Femur (tissue), 1 donor: ENCODE measurements at regions not wholly inside any gene's neighbourhood (a gene's known extent, or its start where the extent isn't known, plus 50 kb on each side); places are given as distances from the start of the nearest gene placed in this dataset.
"Not testable (repeated sequence)": the region's sequence is repeated elsewhere in the genome, so short reads cannot be mapped to it uniquely, and the experiment has no call there.

Experiments
- DNase-seq: peaks from one replicate; pipeline ENCODE4 v3.0.0-alpha.2; 2017

DNA sequence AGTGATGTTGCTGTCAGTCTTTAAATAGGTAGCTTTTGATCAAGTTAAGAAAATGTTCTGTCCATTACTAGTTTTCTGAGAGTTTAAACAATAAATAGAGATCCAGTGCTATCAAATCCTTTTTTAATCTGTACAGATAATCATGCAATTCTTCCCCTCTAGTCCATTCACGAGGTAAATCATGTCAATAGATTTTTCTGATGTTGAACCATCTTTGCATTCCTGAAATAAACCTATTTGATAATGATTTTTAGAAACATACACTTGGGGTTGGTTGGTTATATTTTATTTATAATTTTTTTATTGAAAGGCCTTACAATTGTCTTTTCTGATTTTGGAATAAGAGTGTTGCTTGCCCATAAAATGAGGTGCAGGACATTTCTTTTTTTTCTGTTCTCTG is 95.0 kb downstream of the FAM53A start:
- DNase-seq, result no peak

DNA sequence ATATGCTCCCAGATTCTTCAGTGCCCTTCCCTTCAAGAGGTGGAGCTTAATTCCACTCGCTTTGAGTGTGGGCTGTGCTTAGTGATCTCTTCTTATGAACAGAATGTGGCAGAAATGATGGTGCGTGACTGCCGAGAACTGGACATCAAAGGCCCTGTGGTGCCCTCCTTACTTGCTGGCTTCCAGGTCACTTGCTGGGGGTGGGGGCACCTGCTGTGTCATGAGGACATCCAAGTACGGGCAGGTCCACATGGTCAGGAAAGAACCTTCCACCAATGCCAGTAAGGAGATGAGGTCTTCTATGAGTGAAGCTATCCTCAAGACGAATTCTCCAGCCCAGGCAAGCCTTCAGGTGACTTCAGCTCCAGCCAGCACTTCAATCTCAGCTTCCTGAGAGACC is 95.8 kb downstream of the FAM53A start:
- no peak for DNase-seq

DNA sequence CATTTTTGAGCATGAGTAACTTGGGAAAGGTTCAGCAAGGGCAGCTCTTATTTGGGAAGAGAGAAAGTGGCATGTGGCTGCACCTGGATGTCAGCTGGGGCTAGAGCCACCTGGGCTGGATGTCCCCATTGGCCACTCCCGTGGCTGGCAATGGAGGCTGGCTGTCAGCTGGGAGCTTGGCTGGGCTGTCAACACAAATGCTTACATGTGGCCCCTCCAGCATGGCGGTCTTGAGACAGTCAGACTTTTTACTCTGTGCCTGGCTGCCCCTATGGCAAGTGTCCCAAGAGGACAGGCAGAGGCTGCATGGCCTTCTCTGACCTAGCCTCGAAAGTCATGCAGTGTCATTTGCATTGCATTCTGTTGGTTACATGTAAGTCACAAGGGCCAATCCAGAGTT is 99.6 kb downstream of the FAM53A start:
- DNase-seq, result no peak

DNA sequence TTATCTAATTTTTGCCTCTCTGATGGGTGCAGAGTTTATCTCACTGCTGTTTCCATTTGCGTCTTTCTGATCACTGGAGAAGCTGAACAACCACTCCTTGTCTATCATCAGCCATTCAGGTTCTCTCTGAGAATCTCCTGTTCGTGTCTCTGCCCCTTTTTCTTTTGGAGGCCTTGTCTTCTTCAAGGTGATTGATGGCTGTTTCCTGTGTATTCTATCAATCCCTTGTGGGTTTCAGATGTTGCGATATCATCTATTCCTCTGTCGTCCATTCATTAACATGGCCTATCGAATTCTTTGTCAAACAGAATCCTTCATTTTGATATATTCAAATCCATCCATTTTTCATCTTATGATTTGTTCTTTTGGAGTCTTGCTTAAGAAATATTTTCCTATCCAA is 100.3 kb downstream of the FAM53A start:
- DNase-seq, result no peak

DNA sequence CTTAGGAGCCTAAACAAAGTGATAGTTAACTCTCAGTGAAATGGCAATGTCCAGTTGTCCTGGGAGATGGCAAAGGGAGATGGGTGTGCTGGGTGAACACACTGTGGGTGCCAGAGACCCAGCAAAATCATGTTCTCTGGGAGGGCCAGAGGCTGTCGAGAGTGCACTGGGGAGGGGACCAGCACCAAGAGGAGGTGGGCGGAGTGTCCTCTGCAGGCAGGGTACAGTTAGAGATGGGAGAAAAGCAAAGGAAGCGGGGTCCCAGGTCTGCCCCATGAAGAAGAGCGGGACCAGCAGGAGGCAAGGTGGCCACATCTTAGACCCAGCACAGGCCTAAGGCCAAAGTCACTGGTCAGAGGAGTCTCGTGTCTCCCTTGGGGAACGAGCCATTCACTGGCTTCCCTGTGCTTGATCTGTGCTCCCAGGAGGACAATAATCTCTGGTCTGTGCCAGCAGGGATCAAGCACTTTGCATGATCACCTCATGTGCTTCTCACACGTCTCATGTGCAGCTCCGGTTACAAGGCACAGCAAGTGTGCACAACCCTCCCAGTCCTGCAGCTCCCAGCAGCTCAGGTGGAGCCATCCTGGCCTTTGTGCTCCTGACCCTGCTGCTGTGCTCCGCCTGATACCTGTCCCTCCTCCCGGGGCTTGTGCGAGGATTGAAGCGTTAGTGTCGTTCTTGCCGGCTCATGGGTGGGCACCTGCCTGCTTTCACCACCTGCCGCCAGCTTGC is 100.9 kb downstream of the FAM53A start:
- DNase-seq, result no peak

DNA sequence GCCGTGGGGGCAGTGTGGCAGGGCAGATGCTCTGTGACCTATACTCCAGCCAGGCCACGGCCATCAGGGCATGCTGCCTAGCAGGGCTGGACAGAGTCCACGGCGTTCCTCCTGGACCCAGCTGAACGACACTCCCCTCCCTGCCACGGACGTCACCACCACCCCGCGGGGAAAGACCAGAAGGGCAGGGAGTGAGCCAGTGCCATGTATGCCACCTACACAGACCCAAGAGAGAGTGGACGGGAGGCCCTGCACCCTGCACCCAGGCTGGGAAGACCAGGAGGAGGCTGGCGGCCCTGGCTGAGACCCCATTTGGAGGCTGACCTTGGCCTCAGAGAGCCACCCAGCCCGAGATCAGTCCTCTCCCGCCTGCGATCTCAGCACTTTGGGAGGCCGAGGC is 101.9 kb downstream of the FAM53A start:
- no peak for DNase-seq

DNA sequence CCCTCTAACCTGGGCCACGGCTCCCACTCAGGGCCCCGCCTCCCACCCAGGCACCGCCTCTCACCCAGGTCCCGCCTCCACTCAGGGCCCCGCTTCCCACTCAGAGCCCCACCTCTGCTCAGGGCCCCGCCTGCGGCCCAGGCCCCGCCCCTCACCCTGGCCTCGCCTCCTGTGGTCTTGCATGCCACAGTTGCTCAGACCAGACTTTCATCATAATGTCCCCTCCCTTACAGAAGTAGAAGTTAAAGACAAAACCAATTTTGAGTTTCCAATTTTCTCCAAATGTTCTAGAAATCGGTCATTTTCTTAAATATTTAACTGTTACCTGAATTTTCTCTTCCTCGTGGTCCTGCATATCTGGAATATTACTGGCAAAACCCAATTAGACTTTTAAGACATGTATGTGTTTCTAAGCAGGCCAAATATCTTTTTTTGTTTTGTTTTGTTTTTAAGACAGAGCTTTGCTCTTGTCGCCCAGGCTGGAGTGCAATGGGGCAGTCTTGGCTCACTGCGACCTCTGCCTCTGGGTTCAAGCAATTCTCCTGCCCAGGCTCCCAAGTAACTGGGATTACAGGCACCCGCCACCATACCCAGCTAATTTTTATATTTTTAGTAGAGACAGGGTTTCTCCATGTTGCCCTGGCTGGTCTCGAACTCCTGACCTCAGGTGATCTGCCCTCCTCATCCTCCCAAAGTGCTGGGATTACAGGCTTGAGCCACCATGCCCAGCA is 102.8 kb downstream of the FAM53A start:
- peak; percentile 87 for DNase-seq

DNA sequence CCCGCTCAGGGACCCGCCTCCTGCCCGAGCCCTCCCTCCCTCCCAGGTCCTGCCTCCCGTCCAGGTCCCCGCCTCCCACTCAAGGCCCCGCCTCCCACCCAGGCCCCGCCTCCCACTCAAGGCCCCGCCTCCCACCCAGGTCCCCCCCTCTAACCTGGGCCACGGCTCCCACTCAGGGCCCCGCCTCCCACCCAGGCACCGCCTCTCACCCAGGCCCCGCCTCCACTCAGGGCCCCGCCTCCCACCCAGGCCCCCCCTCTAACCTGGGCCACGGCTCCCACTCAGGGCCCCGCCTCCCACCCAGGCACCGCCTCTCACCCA is 103.5 kb downstream of the FAM53A start:
- not testable (repeated sequence) for DNase-seq

DNA sequence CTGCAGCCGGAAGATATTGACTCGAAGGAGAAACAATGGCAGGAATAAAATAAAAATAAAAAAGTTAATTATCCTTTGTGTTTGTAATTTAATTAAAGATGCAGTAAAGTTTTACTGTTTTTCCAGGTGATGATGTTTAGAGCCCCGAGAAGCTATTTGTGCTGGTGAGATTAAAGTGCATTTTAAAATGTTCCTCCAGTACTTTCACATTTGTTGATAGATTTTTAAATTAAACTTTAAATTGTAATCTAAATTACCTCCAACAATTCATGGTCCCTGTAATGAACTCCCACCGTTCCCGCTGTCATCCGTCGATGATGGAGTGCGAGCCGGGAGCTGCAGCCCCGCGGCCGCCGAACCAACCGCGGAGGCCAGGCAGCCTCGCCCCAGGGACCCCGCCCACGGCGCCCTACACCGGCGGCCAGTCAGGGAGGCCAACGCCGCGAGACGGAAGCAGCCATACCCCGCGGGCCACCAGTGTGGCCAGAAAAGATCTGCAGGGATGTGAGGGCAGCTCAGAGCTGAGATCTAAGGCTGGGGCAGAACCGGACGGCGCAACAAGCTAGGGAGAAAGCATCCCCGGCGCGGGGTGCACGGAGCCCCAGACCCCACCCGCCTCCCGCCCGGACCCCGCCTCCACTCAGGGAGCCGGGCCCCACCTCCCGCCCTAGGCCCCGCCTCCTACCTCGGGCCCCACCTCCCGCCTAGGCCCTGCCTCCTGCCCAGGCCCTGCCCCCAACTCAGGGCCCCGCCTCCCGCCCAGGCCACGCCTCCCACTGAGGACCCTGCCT is 104.0 kb downstream of the FAM53A start:
- peak; percentile 90 for DNase-seq

DNA sequence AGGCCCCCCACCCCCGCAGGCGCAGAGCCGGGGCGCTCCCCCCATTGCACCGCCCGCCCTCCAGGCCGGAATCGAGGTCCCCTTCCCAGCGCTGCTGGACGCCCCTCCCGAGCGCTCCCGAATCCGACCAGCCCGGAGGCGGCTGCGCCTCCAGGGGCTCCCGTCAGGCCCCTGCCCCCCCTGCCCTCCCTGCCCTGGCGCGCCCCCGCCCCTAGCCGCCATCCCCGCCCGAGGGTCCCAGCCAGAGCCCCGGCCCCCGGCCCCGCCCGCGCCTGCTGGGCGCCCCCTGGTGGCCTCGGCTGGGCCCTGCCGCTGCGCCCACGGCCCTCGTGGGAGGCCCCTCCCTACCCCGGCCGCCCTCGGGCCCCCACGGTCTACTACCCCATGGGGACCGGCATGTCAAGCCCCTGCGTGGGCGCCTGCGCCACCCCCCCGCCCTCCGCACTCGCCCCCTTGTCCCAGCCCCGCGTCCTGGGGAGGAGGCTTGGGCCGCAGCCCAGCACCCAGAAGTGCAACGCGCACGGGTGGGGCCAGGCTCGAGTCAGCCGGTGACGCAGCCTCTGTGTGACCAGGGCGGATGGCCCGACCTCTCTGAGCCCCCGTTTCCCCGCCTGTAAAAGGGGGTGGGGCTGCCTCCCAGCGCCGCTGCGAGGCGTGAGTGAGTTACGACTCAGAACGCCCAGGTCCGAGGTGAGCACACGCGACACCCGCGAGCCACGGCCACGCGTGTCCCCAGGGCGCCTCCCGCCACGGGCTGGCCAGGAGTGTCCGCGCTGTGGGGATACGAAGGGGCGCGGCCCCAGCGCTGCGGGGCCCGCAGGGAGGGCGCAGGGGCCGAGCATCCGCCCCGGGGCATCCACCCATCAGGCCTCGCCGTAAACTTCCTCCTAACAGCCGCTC is 104.9 kb downstream of the FAM53A start:
- peak; percentile 70 for DNase-seq

DNA sequence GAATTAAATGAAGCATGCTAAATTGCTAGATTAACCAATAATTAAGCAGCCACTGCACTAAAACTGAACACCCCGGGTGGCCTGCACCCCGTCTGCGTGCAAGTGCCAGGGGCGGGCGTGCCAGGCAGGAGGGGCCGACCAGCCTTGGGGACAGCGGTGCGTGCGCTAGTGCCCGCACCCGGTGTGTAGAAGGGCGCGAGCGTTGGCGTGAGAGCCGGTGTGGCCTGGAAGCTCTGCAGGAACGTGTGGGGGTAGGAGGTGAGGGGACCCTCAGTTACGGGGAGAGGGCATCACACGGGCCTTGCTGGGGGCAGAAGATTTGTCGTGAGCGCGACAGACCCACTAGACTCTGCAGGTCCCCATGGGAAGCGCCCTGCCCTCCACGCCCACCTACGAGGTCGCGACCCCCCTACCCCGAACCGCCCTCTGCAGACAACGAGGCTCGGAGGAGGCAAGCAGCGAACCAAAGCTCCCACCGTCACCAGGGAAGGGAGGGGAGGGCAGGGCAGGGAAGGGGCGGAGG is 105.8 kb downstream of the FAM53A start:
- no peak for DNase-seq

DNA sequence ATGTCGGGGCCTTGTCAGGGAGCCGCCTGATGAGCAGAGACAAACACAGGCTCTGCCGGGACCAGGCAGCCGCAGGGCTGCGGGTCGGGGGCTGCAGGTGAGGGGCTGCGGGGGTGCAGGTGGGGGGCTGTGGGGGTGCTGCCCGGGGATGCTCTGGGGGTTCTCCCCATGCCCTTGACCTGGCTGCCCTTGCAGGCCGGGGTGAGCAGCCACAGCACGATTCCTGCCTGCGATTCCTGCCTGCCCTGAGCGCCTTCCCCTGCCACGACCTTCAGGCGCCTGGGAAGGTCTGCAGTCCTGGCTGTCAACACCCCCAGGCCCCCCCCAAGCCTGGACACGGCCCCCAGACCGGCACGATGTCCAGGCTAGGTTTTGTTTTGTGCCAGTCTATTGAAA is 106.3 kb downstream of the FAM53A start:
- no peak for DNase-seq

DNA sequence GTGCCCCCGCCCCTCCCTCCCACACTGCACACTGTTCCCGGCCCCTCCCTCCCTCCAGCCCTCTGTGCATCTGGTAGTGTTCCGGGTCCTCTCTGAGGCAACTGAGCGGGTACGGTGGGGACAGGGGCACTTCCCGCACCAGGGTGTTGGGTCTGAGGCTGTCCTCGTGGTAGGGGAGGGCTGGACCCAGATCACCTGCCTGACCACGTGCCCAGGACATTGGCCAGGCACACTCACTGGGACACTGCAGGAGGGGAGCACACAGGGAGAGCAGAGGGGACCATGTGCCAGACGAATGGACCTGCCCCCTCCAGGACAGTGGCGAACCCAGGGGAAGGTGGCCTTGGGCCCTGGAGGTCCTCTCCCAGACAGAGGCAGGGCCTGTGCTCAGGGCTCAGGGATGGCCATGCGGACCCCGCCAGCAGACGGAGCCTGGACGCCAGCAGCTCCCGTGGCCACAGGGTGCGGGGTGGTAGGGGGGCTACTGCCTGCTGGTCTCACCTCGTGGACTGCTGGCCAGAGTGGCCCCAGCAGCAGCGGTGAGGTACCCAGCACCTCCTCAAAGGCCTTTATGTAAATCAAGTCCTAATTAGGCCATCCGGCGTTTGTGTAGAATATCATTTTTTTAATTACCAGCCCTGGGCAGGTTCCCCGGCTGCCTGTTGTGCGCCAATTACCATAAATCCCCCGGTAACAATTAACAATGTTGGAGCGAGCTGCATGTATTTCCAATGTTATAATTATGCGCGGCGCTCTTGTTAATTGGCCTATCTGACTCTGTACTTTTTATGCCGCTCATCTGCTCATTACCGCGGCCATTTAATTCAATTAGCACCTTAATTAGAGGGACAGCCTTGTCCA is 106.9 kb downstream of the FAM53A start:
- no peak for DNase-seq

DNA sequence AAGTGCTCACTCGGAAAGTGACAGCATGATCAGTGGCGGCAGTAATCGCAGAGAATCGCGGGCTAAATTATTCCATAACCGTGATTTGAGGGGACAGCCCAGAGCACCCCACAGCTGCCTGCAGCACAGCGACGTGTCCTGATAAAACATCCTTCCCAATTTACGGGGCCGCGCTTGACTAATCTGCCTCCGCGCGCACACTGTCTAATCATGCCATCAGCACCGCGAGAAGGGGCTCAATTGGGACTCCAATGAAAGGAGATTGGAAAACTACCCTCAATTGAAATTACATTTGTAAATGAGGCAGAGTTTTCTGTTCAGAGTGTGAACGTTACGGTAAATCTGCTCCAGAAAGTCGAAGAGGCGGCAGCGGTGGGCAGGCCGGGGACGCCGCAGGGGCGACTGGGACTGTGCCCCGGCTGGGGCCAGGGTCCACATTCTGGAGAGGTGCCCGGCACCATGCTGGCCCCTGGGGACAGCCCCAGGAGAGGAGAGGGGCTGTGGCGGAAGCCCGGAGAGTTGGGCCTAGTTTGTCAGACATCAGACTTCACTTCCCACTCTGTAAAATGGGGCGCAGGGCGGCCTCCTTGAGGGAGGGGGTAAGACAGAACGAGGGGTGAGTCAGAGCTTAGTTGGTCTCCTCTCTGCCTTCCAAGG is 107.7 kb downstream of the FAM53A start:
- no peak for DNase-seq

DNA sequence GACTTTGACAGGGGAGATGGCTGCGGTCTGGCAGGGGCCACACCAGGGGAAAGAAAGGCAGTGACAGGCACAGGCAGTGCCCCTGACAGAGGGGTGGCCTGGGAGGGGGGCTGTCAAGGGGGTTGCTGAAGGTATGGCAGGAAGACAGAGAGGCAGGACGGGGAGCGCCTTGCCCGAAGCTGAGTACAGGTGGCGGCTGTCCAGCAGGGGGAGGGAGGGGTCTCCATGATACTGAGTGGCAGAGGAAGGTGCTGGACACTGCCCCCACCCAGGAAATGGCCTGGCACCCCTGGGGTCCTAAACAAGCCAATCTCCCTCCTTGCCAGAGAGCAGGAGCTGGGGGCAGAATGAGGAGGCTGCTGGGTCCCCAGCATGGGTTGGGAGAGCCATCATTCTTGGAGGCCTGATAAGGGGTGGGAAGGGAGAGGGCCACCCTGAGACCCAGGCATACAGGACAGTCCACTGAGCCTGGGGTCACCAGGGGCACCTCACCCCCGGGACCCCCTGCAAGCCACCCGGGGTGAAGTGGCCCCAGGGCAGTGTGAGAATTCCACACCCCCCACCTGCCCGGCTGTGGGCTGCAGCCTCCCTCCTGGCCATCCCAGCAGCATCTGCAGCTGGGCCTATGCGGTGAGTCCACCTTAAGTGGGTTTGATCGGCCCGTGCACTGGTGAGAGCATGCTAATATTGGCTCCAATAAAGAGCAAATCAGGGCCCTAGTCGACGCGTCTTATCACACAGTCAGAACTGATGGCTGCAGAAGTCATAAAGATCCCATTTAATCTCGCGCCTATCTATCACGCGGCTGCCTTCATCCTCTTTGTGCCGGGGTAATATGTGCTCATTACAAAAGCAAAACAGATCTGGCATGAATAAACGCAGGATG is 108.5 kb downstream of the FAM53A start:
- DNase-seq, result no peak

DNA sequence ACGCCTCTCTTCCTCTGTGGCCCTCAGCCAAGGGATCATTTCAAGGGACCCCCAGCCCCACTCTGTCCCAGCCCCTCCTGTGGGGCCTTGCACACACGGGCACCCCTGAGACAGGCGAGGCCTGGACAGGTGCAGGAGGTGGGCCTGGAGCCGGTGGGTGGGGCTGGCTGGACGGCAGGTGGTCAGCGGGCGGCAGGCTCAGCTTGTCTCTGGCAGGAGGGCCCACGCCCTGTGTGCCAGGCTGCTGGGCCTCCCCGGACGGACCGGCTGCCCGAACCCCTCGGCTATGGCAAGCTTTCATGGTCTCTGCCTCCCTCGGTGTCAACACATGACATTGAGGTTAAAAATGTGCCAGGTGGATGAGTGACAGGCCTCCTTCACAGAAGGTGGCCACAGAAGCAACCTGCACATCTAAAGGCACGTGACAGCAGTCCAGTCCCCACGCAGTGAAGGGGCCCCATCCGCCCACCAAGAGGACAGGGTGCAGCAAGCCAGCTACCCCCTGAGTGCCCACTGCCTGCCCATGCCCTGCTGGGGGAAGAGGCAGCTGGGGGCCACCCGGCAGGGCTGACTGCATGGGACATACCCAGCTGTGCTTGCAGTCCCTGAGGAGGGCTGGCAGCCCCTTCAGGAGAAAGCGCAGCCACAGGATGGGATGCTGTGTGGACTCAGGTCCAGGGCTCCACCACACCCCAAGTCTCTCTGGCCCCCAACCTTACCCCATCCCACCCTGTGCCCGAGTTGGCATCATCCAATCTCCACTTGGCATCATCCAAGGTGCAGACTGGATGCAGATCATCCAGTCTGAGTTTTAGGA is 109.3 kb downstream of the FAM53A start:
- no peak for DNase-seq

DNA sequence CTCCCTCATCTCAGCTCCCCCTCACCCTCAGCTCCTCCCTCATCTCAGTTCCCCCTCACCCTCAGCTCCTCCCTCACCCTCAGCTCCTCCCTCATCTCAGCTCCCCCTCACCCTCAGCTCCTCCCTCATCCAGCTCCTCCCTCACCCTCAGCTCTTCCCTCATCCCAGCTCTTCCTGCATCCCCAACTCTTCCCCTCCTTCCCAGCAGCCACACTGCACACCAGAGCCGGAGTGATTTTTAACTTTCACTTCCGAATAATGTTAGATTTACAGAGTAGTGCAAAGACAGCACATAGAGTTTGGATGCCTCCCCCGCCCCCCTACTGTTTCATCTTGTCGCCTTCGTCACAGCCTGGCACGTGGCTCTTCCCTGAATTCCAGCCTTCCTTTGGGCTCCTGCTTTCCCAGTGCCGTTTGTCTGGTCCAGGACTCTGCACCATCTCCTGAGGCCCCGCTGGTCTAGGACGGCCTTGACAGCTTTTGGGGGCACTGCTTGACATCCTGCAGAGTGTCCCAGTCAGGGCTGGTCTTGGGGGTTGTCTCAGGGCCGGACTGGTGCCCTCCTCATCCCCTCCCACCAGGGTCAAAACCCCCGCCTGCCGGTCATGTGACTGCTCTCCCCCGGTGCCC is 110.2 kb downstream of the FAM53A start:
- no peak for DNase-seq

DNA sequence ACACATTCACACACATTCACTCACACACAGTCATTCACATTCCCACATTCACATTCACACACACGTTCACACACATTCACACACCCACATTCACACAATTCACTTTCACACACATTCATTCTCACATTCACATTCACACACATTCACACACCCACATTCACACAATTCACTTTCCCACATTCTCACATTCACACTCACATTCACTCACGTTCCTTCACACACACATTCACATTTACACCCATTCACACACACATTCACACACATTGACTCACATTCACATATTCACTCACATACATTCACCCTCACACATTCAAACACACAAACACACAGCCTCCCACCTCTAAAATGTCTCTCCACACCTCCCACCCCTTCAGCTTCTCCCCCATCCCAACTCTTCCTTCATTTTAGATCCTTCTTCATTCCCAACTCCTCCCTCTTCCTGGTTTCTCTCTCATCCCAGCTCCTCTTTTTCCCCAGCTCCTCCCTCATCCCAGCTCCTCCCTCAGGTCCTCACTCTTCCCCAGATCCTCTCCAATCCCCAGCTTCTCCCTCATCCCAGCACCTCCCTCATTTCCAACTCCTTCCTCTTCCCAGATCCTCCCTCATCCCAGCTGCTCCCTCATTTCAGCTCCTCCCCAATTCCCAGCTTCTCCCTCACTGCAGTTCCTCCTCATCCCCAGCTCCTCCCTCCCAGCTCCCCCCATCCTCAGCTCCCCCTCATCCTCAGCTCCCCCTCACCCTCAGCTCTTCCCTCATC is 111.0 kb downstream of the FAM53A start:
- DNase-seq, result no peak
